Smooth muscle cell (in vitro differentiated cells): ENCODE measurements at regions not wholly inside any gene's neighbourhood (a gene's known extent, or its start where the extent isn't known, plus 50 kb on each side); places are given as distances from the start of the nearest gene placed in this dataset.

Experiments
- DNase-seq: peaks from one replicate; lab custom pipeline; 2025; ENCODE audit not compliant: unreplicated experiment; lab: John Stamatoyannopoulos, UW
- H2AFZ ChIP-seq: fragments of 200-600 bp; sonication (generic); 2 replicates; pipeline ENCODE4 v1.6.0; 2016; ENCODE audit warnings: antibody characterized with exemption, low read depth, mild to moderate bottlenecking
- H3F3A ChIP-seq: fragments of 200-600 bp; sonication (generic); 2 replicates; pipeline ENCODE4 v1.6.0; 2017; ENCODE audit warnings: antibody characterized with exemption, low read depth
- H3K27ac ChIP-seq: fragments of 200-600 bp; sonication (generic); 2 replicates; pipeline ENCODE4 v1.5.1; 2016; ENCODE audit warnings: low read depth, mild to moderate bottlenecking
- H3K27me3 ChIP-seq: fragments of 200-600 bp; sonication (generic); 2 replicates; pipeline ENCODE4 v1.6.1; 2016; ENCODE audit warnings: low read depth, mild to moderate bottlenecking
- H3K36me3 ChIP-seq: fragments of 200-600 bp; sonication (generic); 2 replicates; pipeline ENCODE4 v1.5.1; 2016; ENCODE audit warnings: low read depth
- H3K4me1 ChIP-seq: fragments of 200-600 bp; sonication (generic); 2 replicates; pipeline ENCODE4 v1.5.1; 2016; ENCODE audit warnings: low read depth
- H3K4me2 ChIP-seq: fragments of 200-600 bp; sonication (generic); 2 replicates; pipeline ENCODE4 v1.6.0; 2016; ENCODE audit warnings: mild to moderate bottlenecking
- H3K4me3 ChIP-seq: fragments of 200-600 bp; sonication (generic); 2 replicates; pipeline ENCODE4 v1.5.1; 2016; ENCODE audit warnings: mild to moderate bottlenecking
- H3K79me2 ChIP-seq: fragments of 200-600 bp; sonication (generic); 2 replicates; pipeline ENCODE4 v1.6.0; 2016; ENCODE audit warnings: low read depth, mild to moderate bottlenecking
- H3K9ac ChIP-seq: fragments of 200-600 bp; sonication (generic); 2 replicates; pipeline ENCODE4 v1.6.0; 2016; ENCODE audit warnings: low read depth
- H3K9me3 ChIP-seq: fragments of 200-600 bp; sonication (generic); replicated peaks from 2 replicates; pipeline ENCODE4 v1.5.1; 2016; ENCODE audit warnings: low read depth
- H4K20me1 ChIP-seq: fragments of 200-600 bp; sonication (generic); 2 replicates; pipeline ENCODE4 v1.6.0; 2016; ENCODE audit warnings: low read depth
- WGBS: methylation state at CpG from one replicate; pipeline ENCODE4 v1.1.7; 2016; ENCODE audit warnings: low lambda C conversion rate; 5-methylcytosine and 5-hydroxymethylcytosine counted together
- TF ChIP-seq, protein P1 (sequence below): fragments of 200-600 bp; sonication (generic); IDR thresholded peaks from 2 replicates; pipeline ENCODE4 v1.5.1; 2017; ENCODE audit warnings: borderline replicate concordance, mild to moderate bottlenecking, antibody characterized with exemption; ENCODE audit not compliant: insufficient read depth, poor library complexity, severe bottlenecking

DNA sequence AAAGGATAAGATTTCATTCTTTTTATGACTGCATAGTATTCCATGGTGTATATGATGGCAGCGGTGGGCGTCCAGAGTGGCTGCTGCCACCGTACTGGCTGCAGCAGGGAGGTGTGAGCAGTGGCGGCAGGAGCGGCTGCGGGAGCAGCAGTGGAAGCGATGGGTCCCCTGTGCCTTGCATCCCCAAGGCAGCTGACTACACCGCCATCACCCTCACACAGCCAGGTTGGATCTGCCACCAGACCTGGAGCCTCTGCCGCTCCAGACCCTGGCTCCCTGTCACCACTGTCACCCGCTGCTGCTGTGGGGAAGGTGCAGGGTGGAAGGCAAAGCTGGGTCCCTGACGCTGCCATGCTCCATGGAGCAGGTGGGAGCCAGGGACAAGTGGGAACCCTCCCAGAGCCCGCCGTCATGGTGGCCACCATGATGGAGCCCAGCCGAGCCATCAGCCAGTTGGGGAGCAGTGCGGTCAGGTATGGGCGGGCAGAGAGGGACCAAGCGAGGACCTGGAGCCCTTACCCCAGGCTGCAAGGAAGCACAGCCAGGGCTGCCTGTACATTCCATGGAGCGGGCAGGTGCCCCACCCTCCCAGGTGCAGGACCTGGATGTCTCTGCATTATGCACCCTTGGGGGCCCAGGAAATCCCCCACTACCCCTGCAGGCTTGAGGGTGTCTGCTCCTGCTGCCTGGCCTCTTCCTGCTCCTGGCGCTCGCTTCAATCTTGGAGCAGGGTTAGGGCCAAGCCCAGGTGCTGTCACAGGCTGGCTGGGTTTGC is 226.1 kb downstream of the OTOR start:
- H3F3A ChIP-seq: no peaks in the 10 kb centered on the region
- no peaks in the 10 kb centered on the region for H3K36me3 ChIP-seq
- H2AFZ ChIP-seq: no peak overlapping the region
- no peak overlapping the region for H3K4me2 ChIP-seq
- TF ChIP-seq, protein P1, sequence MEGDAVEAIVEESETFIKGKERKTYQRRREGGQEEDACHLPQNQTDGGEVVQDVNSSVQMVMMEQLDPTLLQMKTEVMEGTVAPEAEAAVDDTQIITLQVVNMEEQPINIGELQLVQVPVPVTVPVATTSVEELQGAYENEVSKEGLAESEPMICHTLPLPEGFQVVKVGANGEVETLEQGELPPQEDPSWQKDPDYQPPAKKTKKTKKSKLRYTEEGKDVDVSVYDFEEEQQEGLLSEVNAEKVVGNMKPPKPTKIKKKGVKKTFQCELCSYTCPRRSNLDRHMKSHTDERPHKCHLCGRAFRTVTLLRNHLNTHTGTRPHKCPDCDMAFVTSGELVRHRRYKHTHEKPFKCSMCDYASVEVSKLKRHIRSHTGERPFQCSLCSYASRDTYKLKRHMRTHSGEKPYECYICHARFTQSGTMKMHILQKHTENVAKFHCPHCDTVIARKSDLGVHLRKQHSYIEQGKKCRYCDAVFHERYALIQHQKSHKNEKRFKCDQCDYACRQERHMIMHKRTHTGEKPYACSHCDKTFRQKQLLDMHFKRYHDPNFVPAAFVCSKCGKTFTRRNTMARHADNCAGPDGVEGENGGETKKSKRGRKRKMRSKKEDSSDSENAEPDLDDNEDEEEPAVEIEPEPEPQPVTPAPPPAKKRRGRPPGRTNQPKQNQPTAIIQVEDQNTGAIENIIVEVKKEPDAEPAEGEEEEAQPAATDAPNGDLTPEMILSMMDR: no peak
- H3K79me2 ChIP-seq: no peaks in the 10 kb centered on the region
- no peak overlapping the region for H3K9ac ChIP-seq
- H4K20me1 ChIP-seq: no peaks in the 10 kb centered on the region
- H3K27me3 ChIP-seq: no peaks in the 10 kb centered on the region
- H3K4me3 ChIP-seq: no peak overlapping the region
- DNase-seq: no peak
- H3K9me3 ChIP-seq: no peaks in the 10 kb centered on the region
- H3K27ac ChIP-seq: no peak overlapping the region
- no peaks in the 10 kb centered on the region for H3K4me1 ChIP-seq
- 95% methylated on average over 18 of the region's 20 CpGs for WGBS

DNA sequence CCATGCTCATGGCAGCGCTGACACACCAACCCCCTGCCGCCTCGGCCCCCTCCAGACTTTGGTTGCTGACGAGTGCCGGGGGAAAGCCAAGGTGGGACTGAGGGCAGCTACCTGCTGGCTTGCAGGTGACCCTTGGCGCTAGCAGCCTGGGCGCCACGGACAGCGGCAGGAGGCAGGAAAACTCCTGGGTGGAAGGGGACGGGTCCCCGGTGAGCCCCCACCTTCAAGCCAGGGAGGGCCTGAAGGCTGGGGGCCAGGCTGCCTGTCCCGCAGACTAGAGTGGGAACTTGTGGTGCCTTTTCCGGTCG is 226.7 kb downstream of the OTOR start:
- no peaks in the 10 kb centered on the region for H3K9me3 ChIP-seq
- no peak overlapping the region for H3K4me3 ChIP-seq
- no peak overlapping the region for H3K4me2 ChIP-seq
- H2AFZ ChIP-seq: no peak overlapping the region
- WGBS: 97% methylated on average over 14 of the region's 14 CpGs
- H3K27me3 ChIP-seq: no peaks in the 10 kb centered on the region
- TF ChIP-seq, protein P1: no peak
- no peak overlapping the region for H3K27ac ChIP-seq
- no peaks in the 10 kb centered on the region for H3K36me3 ChIP-seq
- H3K9ac ChIP-seq: no peak overlapping the region
- no peaks in the 10 kb centered on the region for H4K20me1 ChIP-seq
- no peak for DNase-seq
- no peaks in the 10 kb centered on the region for H3K79me2 ChIP-seq
- no peaks in the 10 kb centered on the region for H3F3A ChIP-seq
- no peaks in the 10 kb centered on the region for H3K4me1 ChIP-seq

DNA sequence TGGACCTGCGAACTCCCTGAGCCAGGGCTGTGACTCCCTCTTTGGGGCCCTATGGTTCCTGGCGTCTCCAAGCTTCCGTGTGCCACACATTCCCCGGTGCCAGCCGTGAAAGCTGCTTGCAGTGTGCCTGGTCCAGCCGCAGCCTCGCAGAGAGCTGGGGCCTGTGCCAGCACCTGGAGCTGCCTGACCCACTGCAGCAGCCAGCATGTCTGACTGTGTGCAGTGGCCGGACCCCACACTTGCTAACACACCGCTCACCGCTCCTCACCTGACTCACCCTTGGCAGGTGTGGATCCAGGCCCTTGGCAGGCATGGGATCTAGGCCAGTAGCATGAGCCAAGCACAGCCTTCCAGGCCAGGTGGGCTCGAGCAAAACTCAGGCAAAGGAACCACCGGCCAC is 227.5 kb downstream of the OTOR start:
- 92% methylated on average over 12 of the region's 12 CpGs for WGBS
- H3F3A ChIP-seq: no peaks in the 10 kb centered on the region
- H3K4me1 ChIP-seq: no peaks in the 10 kb centered on the region
- no peak overlapping the region for H3K4me2 ChIP-seq
- H3K9me3 ChIP-seq: no peaks in the 10 kb centered on the region
- no peak overlapping the region for H3K9ac ChIP-seq
- H4K20me1 ChIP-seq: no peaks in the 10 kb centered on the region
- H3K27me3 ChIP-seq: no peaks in the 10 kb centered on the region
- TF ChIP-seq, protein P1: no peak
- no peak overlapping the region for H3K4me3 ChIP-seq
- no peaks in the 10 kb centered on the region for H3K36me3 ChIP-seq
- H2AFZ ChIP-seq: no peak overlapping the region
- no peaks in the 10 kb centered on the region for H3K79me2 ChIP-seq
- DNase-seq: no peak
- H3K27ac ChIP-seq: no peak overlapping the region

DNA sequence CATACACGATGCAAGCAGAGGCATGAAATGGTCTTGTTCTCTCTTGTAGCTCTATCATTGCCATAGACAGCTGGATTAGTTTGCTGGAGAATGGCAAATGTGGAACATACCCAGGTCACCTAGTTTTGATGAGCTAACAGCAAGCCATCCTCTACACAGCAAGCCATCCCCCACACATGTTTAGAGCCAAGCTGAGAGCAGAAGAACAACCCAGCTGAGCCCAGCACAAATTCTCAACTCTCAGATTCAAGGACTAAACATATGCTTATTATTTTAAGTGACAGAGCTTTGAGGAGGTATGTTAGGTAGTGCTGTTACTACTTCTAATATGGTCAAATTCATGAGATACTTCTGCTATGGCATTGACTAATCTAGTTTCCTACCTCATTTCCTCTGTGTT is 230.3 kb downstream of the OTOR start:
- Histone ChIP-seq H4K20me1 (no peaks in the 10 kb centered on the region), H3K79me2 (no peaks in the 10 kb centered on the region), H3K4me1 (no peaks in the 10 kb centered on the region), H3K4me2 (no peak overlapping the region), H3K9me3 (no peaks in the 10 kb centered on the region), H3F3A (no peaks in the 10 kb centered on the region), H3K36me3 (no peaks in the 10 kb centered on the region), H3K27me3 (no peaks in the 10 kb centered on the region), H2AFZ (no peak overlapping the region), H3K9ac (no peak overlapping the region), H3K27ac (no peak overlapping the region), H3K4me3 (no peak overlapping the region)
- DNase-seq: no peak
- TF ChIP-seq, protein P1: no peak
- WGBS: 96% methylated on average over 1 of the region's 1 CpG
